ENCODE measurements at regions not wholly inside any gene's neighbourhood (a gene's known extent, or its start where the extent isn't known, plus 50 kb on each side); places are given as distances from the start of the nearest gene placed in this dataset.
"Not testable (repeated sequence)": the region's sequence is repeated elsewhere in the genome, so short reads cannot be mapped to it uniquely, and the experiment has no call there.

- Mint-ChIP-seq H3K9me3 (no peaks in the 10 kb centered on the region), H3K27ac (no peak overlapping the region), H3K4me1 (ENCODE audit: low read depth) (no peaks in the 10 kb centered on the region), H3K4me3 (no peak overlapping the region), H3K36me3 (ENCODE audit: low read depth) (no peaks in the 10 kb centered on the region), H3K27me3 (peaks cover 9% of the 10 kb centered on the region)
- intact Hi-C loops (cut with micrococcal nuclease) = no loop called here
Observed at GRCh38 chr4:151582098-151582497, 173.1 kb downstream of the FHIP1A start.

- Mint-ChIP-seq H3K4me1 (ENCODE audit: low read depth) (no peaks in the 10 kb centered on the region), H3K27me3 (peaks cover 9% of the 10 kb centered on the region), H3K36me3 (ENCODE audit: low read depth) (no peaks in the 10 kb centered on the region), H3K9me3 (no peaks in the 10 kb centered on the region), H3K4me3 (no peak overlapping the region), H3K27ac (no peak overlapping the region)
- intact Hi-C loops (cut with micrococcal nuclease) = no loop called here
Observed at GRCh38 chr4:151583157-151583914, 174.4 kb downstream of the FHIP1A start.

GRCh38 chr4:151584101-151584500, 175.1 kb downstream of the FHIP1A start:
- no peak overlapping the region for H3K4me3 Mint-ChIP-seq
- no peaks in the 10 kb centered on the region for H3K36me3 Mint-ChIP-seq (ENCODE audit: low read depth)
- intact Hi-C loops (cut with micrococcal nuclease) = no loop called here
- H3K9me3 Mint-ChIP-seq = no peaks in the 10 kb centered on the region
- no peak overlapping the region for H3K27ac Mint-ChIP-seq
- H3K27me3 Mint-ChIP-seq = peaks cover 7% of the 10 kb centered on the region
- no peaks in the 10 kb centered on the region for H3K4me1 Mint-ChIP-seq (ENCODE audit: low read depth)

DNA sequence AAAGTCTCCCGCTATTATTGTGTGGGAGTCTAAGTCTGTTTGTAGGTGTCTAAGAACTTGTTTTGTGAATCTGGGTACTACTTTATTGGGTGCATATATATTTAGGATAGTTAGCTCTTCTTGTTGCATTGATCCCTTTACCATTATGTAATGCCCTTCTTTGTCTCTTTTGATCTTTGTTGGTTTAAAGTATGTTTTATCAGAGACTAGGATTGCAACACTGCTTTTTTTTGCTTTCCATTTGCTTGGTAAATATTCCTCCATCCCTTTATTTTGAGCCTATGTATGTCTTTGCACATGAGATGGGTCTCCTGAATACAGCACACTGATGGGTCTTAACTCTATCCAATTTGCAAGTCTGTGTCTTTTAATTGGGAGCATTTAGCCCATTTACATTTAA, 165.2 kb downstream of the GATB start:
- H3K27me3 Mint-ChIP-seq; H3K4me1 Mint-ChIP-seq (ENCODE audit: low read depth); H3K36me3 Mint-ChIP-seq (ENCODE audit: low read depth); H3K9me3 Mint-ChIP-seq; H3K4me3 Mint-ChIP-seq; intact Hi-C loops (cut with micrococcal nuclease); H3K27ac Mint-ChIP-seq: not testable (repeated sequence)

- H3K4me3 Mint-ChIP-seq; H3K36me3 Mint-ChIP-seq (ENCODE audit: low read depth); H3K27me3 Mint-ChIP-seq; intact Hi-C loops (cut with micrococcal nuclease); H3K4me1 Mint-ChIP-seq (ENCODE audit: low read depth); H3K27ac Mint-ChIP-seq; H3K9me3 Mint-ChIP-seq: not testable (repeated sequence)
Observed at GRCh38 chr4:151597691-151598090, 163.1 kb downstream of the GATB start.

GRCh38 chr4:151599863-151600262, 160.9 kb downstream of the GATB start:
- no peaks in the 10 kb centered on the region for H3K27me3 Mint-ChIP-seq
- no peaks in the 10 kb centered on the region for H3K9me3 Mint-ChIP-seq
- H3K36me3 Mint-ChIP-seq (ENCODE audit: low read depth) = no peaks in the 10 kb centered on the region
- H3K4me3 Mint-ChIP-seq = no peak overlapping the region
- no peak overlapping the region for H3K27ac Mint-ChIP-seq
- intact Hi-C loops (cut with micrococcal nuclease) = no loop called here
- no peaks in the 10 kb centered on the region for H3K4me1 Mint-ChIP-seq (ENCODE audit: low read depth)

GRCh38 chr4:151600432-151600831, 160.4 kb downstream of the GATB start:
- Mint-ChIP-seq H3K27me3 (no peaks in the 10 kb centered on the region), H3K9me3 (no peaks in the 10 kb centered on the region), H3K27ac (no peak overlapping the region), H3K4me3 (no peak overlapping the region), H3K4me1 (ENCODE audit: low read depth) (no peaks in the 10 kb centered on the region), H3K36me3 (ENCODE audit: low read depth) (no peaks in the 10 kb centered on the region)
- intact Hi-C loops (cut with micrococcal nuclease) = no loop called here

GRCh38 chr4:151603377-151603776, 157.4 kb downstream of the GATB start:
- Mint-ChIP-seq H3K36me3 (ENCODE audit: low read depth) (no peaks in the 10 kb centered on the region), H3K27me3 (peaks cover 2% of the 10 kb centered on the region), H3K4me1 (ENCODE audit: low read depth) (no peaks in the 10 kb centered on the region), H3K27ac (no peak overlapping the region), H3K4me3 (no peak overlapping the region), H3K9me3 (no peaks in the 10 kb centered on the region)
- intact Hi-C loops (cut with micrococcal nuclease) = no loop called here

GRCh38 chr4:151604238-151604637, 156.6 kb downstream of the GATB start:
- Mint-ChIP-seq H3K9me3 (no peaks in the 10 kb centered on the region), H3K4me1 (ENCODE audit: low read depth) (no peaks in the 10 kb centered on the region), H3K27me3 (peaks cover 2% of the 10 kb centered on the region), H3K4me3 (no peak overlapping the region), H3K27ac (no peak overlapping the region), H3K36me3 (ENCODE audit: low read depth) (no peaks in the 10 kb centered on the region)
- intact Hi-C loops (cut with micrococcal nuclease) = no loop called here

GRCh38 chr4:151605215-151605614, 155.6 kb downstream of the GATB start:
- Mint-ChIP-seq H3K27ac (no peak overlapping the region), H3K9me3 (no peaks in the 10 kb centered on the region), H3K27me3 (peaks cover 2% of the 10 kb centered on the region), H3K4me1 (ENCODE audit: low read depth) (no peaks in the 10 kb centered on the region), H3K4me3 (no peak overlapping the region), H3K36me3 (ENCODE audit: low read depth) (no peaks in the 10 kb centered on the region)
- intact Hi-C loops (cut with micrococcal nuclease) = no loop called here

GRCh38 chr4:151606061-151606460, 154.7 kb downstream of the GATB start:
- Mint-ChIP-seq H3K9me3 (no peaks in the 10 kb centered on the region), H3K4me3 (no peak overlapping the region), H3K36me3 (ENCODE audit: low read depth) (no peaks in the 10 kb centered on the region), H3K27me3 (peaks cover 4% of the 10 kb centered on the region), H3K27ac (no peak overlapping the region), H3K4me1 (ENCODE audit: low read depth) (no peaks in the 10 kb centered on the region)
- intact Hi-C loops (cut with micrococcal nuclease) = no loop called here

DNA sequence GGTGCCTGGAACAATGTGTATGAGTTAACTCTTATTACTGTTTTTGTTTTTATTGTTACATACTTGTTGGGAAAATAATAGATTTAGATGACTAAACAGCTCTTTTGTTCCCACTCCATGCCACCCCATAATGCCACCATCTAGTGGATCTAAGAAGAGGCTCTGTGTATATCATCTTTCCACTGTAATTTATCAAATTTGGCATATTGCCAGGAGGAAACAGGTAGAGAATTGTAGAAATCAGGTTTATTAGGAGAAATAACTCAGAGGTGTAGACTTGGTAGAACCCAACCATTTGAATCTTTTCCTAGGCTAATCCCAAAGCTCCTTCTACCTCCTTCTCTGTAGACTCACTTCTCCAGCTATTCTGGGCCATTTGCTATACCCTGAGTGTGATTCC, 150.6 kb downstream of the GATB start:
- Mint-ChIP-seq H3K36me3 (ENCODE audit: low read depth) (no peaks in the 10 kb centered on the region), H3K27ac (no peak overlapping the region), H3K4me3 (no peak overlapping the region), H3K27me3 (peaks cover 5% of the 10 kb centered on the region), H3K9me3 (no peaks in the 10 kb centered on the region), H3K4me1 (ENCODE audit: low read depth) (no peaks in the 10 kb centered on the region)
- intact Hi-C loops (cut with micrococcal nuclease) = loop anchor here (10.0 kb wide), 1 partner anchor 245 kb away; no protein-coding TSS in a partner anchor

DNA sequence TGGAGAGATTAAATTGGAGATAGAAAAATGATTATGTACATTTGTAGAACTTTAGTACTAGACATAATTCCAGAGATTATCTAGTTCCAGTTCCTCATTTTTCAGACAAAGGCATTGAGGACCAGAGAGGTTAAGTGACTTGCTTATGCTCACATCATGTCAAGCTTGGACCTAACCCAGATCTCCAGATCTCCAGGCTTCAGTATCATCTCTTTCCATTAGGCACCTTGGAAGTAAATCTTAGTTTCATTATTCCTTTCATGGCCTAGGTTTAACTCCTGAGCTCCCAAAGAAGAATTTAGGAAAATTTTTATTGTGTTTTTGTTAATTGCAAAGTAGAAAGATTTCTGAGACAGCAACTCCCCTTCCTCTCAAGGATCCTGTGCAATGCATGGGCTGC, 148.8 kb downstream of the GATB start:
- intact Hi-C loops (cut with micrococcal nuclease) = loop anchor here (10.0 kb wide), 1 partner anchor 247 kb away; no protein-coding TSS in a partner anchor
- Mint-ChIP-seq H3K4me1 (ENCODE audit: low read depth) (no peaks in the 10 kb centered on the region), H3K9me3 (no peaks in the 10 kb centered on the region), H3K4me3 (no peak overlapping the region), H3K36me3 (ENCODE audit: low read depth) (no peaks in the 10 kb centered on the region), H3K27me3 (peaks cover 3% of the 10 kb centered on the region), H3K27ac (no peak overlapping the region)

DNA sequence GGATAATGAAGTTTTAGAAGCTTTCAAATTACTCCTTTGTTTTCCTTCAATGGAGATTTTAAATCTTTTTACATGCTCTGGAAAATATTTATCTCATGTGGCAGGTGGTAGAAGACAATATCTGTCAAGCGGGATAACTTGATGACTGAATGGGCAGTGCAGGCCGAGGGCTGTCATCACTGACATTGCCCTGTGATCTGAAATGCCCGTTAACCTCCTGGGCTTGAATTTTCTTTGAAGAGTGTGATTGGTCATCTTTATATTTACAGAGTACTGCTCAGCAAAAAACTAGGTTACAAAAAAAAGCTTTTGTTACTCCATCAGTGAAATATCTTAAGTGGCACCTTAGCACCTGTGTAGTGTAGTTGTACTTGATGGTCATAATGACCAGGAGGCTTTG, 147.5 kb downstream of the GATB start:
- intact Hi-C loops (cut with micrococcal nuclease) = loop anchor here (10.0 kb wide), 1 partner anchor 248 kb away; no protein-coding TSS in a partner anchor
- no peak overlapping the region for H3K27ac Mint-ChIP-seq
- no peaks in the 10 kb centered on the region for H3K4me1 Mint-ChIP-seq (ENCODE audit: low read depth)
- no peaks in the 10 kb centered on the region for H3K9me3 Mint-ChIP-seq
- H3K27me3 Mint-ChIP-seq = peaks cover 6% of the 10 kb centered on the region
- no peaks in the 10 kb centered on the region for H3K36me3 Mint-ChIP-seq (ENCODE audit: low read depth)
- no peak overlapping the region for H3K4me3 Mint-ChIP-seq

GRCh38 chr4:151614561-151614960, 146.2 kb downstream of the GATB start:
- peaks cover 6% of the 10 kb centered on the region for H3K27me3 Mint-ChIP-seq
- no peak overlapping the region for H3K27ac Mint-ChIP-seq
- H3K4me3 Mint-ChIP-seq = no peak overlapping the region
- no peaks in the 10 kb centered on the region for H3K9me3 Mint-ChIP-seq
- no peaks in the 10 kb centered on the region for H3K36me3 Mint-ChIP-seq (ENCODE audit: low read depth)
- intact Hi-C loops (cut with micrococcal nuclease) = loop anchor here (10.0 kb wide), 1 partner anchor 250 kb away; no protein-coding TSS in a partner anchor
- no peaks in the 10 kb centered on the region for H3K4me1 Mint-ChIP-seq (ENCODE audit: low read depth)
